Thymus (tissue), 11 donors: ENCODE measurements at regions not wholly inside any gene's neighbourhood (a gene's known extent, or its start where the extent isn't known, plus 50 kb on each side); places are given as distances from the start of the nearest gene placed in this dataset.
A peak's percentile ranks its signal among the peaks of the same experiment; 100 is the strongest.

Experiments used
- DNase-seq, 9 donors: peaks; one replicate each; pipeline ENCODE4 v3.0.0-alpha.2; 2013; ENCODE audit warnings: low spot score in 9 of 9, low read depth in 6 of 9, missing footprints in 1 of 9
- H3K27ac ChIP-seq, 2 donors: one replicate each; pipeline ENCODE4 v1.5.1; 2013; ENCODE audit warnings: control low read depth in 1 of 2, low read depth in 1 of 2, low read length in 1 of 2, mild to moderate bottlenecking in 1 of 2, moderate library complexity in 1 of 2
- H3K27me3 ChIP-seq, 2 donors: one replicate each; pipeline ENCODE4 v1.5.1; 2013; ENCODE audit warnings: low read length in 1 of 2; ENCODE audit not compliant: control insufficient read depth in 2 of 2, insufficient read depth in 1 of 2
- H3K36me3 ChIP-seq, 2 donors: one replicate each; pipeline ENCODE4 v1.5.1; 2013; ENCODE audit warnings: low read length in 1 of 2, mild to moderate bottlenecking in 1 of 2, moderate library complexity in 1 of 2; ENCODE audit not compliant: control insufficient read depth in 2 of 2, insufficient read depth in 2 of 2
- H3K4me1 ChIP-seq, 2 donors: one replicate each; pipeline ENCODE4 v1.5.1; 2013; ENCODE audit warnings: low read length in 2 of 2; ENCODE audit not compliant: control insufficient read depth in 2 of 2, insufficient read depth in 2 of 2
- H3K4me3 ChIP-seq, 2 donors: one replicate each; pipeline ENCODE4 v1.5.1; 2013; ENCODE audit warnings: low read length in 2 of 2, control low read depth in 1 of 2, mild to moderate bottlenecking in 1 of 2
- H3K9me3 ChIP-seq, 2 donors: one replicate each; pipeline ENCODE4 v1.5.1; 2013; ENCODE audit warnings: low read length in 1 of 2, mild to moderate bottlenecking in 1 of 2; ENCODE audit not compliant: control insufficient read depth in 2 of 2, insufficient read depth in 1 of 2
- WGBS: extraction: QIAGEN DNeasy Blood & Tissue Kit; methylation state at CpG from one replicate; pipeline ENCODE4 v1.1.7; 2013; 5-methylcytosine and 5-hydroxymethylcytosine counted together
- donor health status: healthy.

- Histone ChIP-seq H3K27me3 (no peaks in the 10 kb centered on the region), H3K4me3 (no peak overlapping the region), H3K36me3 (no peaks in the 10 kb centered on the region), H3K4me1 (no peaks in the 10 kb centered on the region), H3K27ac (no peak overlapping the region), H3K9me3 (no peaks in the 10 kb centered on the region)
- peak in 1 of 9 donors; percentile 1 for DNase-seq
- 61% methylated on average over 1 of the region's 1 CpG for WGBS
Observed at GRCh38 chr9:28735738-28736342, 1162.6 kb upstream of the C9orf72 start.

GRCh38 chr9:28741459-28741858 is 1168.2 kb upstream of the C9orf72 start:
- Histone ChIP-seq H3K4me1 (no peaks in the 10 kb centered on the region), H3K27ac (no peak overlapping the region), H3K36me3 (no peaks in the 10 kb centered on the region), H3K27me3 (no peaks in the 10 kb centered on the region), H3K9me3 (peaks cover 0 to 4% of the 10 kb centered on the region in 2 donors), H3K4me3 (no peak overlapping the region)
- WGBS = 78% methylated on average over 4 of the region's 4 CpGs
- no peak for DNase-seq

- no peak overlapping the region for H3K27ac ChIP-seq
- DNase-seq = no peak
- H3K4me3 ChIP-seq = no peak overlapping the region
- 83% methylated on average over 10 of the region's 10 CpGs for WGBS
- H3K4me1 ChIP-seq = no peaks in the 10 kb centered on the region
- H3K9me3 ChIP-seq = no peaks in the 10 kb centered on the region
- no peaks in the 10 kb centered on the region for H3K36me3 ChIP-seq
- no peaks in the 10 kb centered on the region for H3K27me3 ChIP-seq
Observed at GRCh38 chr9:28747351-28747985, 1174.2 kb upstream of the C9orf72 start.

GRCh38 chr9:28750136-28750535 is 1176.9 kb upstream of the C9orf72 start:
- Histone ChIP-seq H3K36me3 (no peaks in the 10 kb centered on the region), H3K4me1 (no peaks in the 10 kb centered on the region), H3K4me3 (no peak overlapping the region), H3K27me3 (no peaks in the 10 kb centered on the region), H3K9me3 (no peaks in the 10 kb centered on the region), H3K27ac (no peak overlapping the region)
- WGBS = 93% methylated on average over 2 of the region's 2 CpGs
- no peak for DNase-seq

GRCh38 chr9:28758341-28758740 is 1185.1 kb upstream of the C9orf72 start:
- no peak for DNase-seq
- Histone ChIP-seq H3K27ac (no peak overlapping the region), H3K4me3 (no peak overlapping the region), H3K36me3 (no peaks in the 10 kb centered on the region), H3K4me1 (no peaks in the 10 kb centered on the region), H3K9me3 (no peaks in the 10 kb centered on the region), H3K27me3 (no peaks in the 10 kb centered on the region)
- 85% methylated on average over 1 of the region's 1 CpG for WGBS

GRCh38 chr9:28758971-28759370 is 1185.7 kb upstream of the C9orf72 start:
- no peak overlapping the region for H3K27ac ChIP-seq
- no peak for DNase-seq
- no peaks in the 10 kb centered on the region for H3K9me3 ChIP-seq
- no peaks in the 10 kb centered on the region for H3K27me3 ChIP-seq
- H3K36me3 ChIP-seq = no peaks in the 10 kb centered on the region
- H3K4me1 ChIP-seq = no peaks in the 10 kb centered on the region
- no peak overlapping the region for H3K4me3 ChIP-seq
- 88% methylated on average over 1 of the region's 1 CpG for WGBS

- H3K4me3 ChIP-seq = no peak overlapping the region
- no peak overlapping the region for H3K27ac ChIP-seq
- H3K36me3 ChIP-seq = no peaks in the 10 kb centered on the region
- no peaks in the 10 kb centered on the region for H3K27me3 ChIP-seq
- no peaks in the 10 kb centered on the region for H3K9me3 ChIP-seq
- no peak for DNase-seq
- 62% methylated on average over 1 of the region's 1 CpG for WGBS
- no peaks in the 10 kb centered on the region for H3K4me1 ChIP-seq
Observed at GRCh38 chr9:28762167-28762566, 1188.9 kb upstream of the C9orf72 start.

GRCh38 chr9:28764532-28764931 is 1191.3 kb upstream of the C9orf72 start:
- Histone ChIP-seq H3K4me3 (no peak overlapping the region), H3K4me1 (no peaks in the 10 kb centered on the region), H3K36me3 (no peaks in the 10 kb centered on the region), H3K27me3 (no peaks in the 10 kb centered on the region), H3K27ac (no peak overlapping the region), H3K9me3 (no peaks in the 10 kb centered on the region)
- 90% methylated on average over 1 of the region's 1 CpG for WGBS
- no peak for DNase-seq

GRCh38 chr9:28770226-28770625 is 1196.9 kb upstream of the C9orf72 start:
- Histone ChIP-seq H3K27ac (no peak overlapping the region), H3K27me3 (no peaks in the 10 kb centered on the region), H3K4me1 (no peaks in the 10 kb centered on the region), H3K36me3 (no peaks in the 10 kb centered on the region), H3K4me3 (no peak overlapping the region), H3K9me3 (no peaks in the 10 kb centered on the region)
- peak in 1 of 9 donors; percentile 1 for DNase-seq
- 90% methylated on average over 4 of the region's 4 CpGs for WGBS
